GM19372 (cell line): ENCODE measurements at regions not wholly inside any gene's neighbourhood (a gene's known extent, or its start where the extent isn't known, plus 50 kb on each side); places are given as distances from the start of the nearest gene placed in this dataset.

ENCODE experiments used
- ATAC-seq: cut with Tn5 transposase; IDR thresholded peaks from one replicate; pipeline ENCODE4 v1.9.1; 2021; ENCODE audit warnings: mild to moderate bottlenecking, low read depth, moderate library complexity; ENCODE audit not compliant: unreplicated experiment

GRCh38 chr11:59302991-59303390, 55.7 kb upstream of the OR5AN1 start:
- no peak for ATAC-seq

DNA sequence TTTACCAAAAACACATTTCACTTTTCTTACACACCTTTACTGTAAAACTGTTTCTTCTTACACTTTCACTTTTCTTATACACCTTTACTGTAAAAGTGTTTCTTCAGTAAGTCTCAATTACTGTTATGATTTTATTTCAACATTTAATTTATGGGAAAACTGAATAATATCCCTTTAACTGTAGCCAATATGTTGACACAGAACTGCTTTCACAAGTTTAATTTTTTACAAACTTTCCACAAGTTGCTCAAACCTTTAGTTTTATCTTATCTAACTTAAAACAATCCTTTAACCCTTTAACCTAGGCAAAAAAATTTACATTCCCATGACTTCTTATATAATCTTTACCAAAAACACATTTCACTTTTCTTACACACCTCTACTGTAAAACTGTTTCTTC, 63.3 kb upstream of the OR5AN1 start:
- ATAC-seq = no peak

GRCh38 chr11:59292611-59293010, 66.1 kb upstream of the OR5AN1 start:
- no peak for ATAC-seq

DNA sequence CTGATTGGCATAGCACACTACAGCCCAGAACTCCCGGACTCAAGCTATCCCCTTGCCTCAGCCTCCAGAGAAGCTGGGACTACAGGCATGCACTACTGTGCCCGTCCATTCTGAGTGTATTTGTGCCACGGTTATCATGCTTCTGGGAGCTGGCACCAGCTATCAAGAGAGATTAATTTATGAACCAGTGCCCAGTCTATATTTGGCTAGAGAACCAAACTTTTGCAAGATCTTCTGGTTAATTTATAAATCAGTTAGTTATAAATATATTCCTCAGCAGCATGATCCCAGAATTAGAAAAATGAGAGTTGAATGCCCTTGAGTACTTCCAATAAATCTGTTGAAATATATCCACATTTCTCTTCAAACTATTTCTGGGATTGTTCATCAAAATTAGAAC, 67.5 kb upstream of the OR5AN1 start:
- ATAC-seq = no peak

- ATAC-seq = no peak
These were observed 69.1 kb upstream of the OR5AN1 start for GRCh38 chr11:59289356-59290181.

GRCh38 chr11:59285716-59286260, 72.9 kb upstream of the OR5AN1 start:
- no peak for ATAC-seq

GRCh38 chr11:59284773-59285129, 72.0 kb upstream of the MPEG1 start:
- ATAC-seq = no peak

DNA sequence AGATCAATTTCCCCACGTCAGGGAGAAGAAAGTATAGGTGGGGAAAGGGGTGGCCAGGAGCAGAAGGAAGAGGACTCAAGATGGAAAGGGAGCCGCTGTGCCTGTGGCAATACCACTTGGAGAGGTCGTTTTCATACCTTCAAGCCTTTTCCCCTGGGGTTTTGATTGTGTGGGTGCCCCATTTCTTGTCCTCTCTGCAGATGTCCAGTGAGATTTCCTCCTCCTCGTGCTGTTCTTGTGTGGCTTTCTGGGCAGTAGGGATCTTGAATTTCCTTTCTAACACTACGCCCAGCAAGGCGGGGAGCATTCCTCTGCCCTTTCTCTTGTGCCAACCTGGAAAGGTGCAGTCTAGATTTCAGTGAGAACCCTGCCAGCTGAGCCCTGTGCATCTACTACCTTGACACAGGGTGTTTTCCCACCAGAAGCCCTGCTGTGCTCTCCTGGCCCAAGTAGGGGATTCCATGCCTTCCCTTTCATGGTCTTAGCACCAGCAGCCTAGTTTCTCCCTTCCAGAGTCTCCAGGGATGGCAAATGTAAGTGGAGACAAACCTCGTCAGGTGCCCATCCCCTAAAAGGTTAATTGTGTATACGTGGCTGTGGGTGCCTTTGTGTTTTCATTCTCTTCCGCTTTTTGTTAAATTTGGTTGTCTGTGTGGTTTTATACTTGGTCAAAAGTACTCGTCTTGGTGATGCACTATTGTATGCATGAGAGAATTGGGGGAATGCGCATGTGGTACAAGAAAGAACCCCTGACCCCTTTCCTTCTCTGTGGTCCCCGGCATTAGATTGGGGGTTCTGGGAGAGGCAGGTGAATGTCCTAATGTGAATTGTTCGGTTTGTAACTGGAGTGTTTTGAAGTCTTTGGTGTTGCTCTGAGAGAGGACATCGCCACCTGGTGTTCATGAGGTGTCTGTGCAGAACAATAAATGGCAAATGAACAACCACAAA, 71.4 kb upstream of the MPEG1 start:
- ATAC-seq = peak; percentile 72

DNA sequence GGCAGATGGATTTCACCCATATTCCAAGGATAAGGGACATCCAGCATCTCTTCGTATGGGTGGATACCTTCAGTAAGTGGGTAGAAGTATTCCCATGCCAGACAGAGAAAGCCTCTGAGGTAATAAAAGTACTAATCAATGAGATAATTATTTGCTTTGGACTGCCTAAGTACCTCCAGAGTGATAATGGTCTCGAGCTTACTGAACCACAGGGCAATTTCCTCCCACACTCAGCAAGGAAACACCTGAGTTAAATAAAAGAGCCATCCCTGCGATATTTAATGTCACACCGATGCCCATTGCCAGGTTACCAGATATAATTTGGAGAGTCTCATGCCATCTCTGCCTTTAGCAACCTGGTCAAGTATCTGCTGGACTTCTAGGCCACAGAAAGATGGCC, 70.6 kb upstream of the MPEG1 start:
- no peak for ATAC-seq

DNA sequence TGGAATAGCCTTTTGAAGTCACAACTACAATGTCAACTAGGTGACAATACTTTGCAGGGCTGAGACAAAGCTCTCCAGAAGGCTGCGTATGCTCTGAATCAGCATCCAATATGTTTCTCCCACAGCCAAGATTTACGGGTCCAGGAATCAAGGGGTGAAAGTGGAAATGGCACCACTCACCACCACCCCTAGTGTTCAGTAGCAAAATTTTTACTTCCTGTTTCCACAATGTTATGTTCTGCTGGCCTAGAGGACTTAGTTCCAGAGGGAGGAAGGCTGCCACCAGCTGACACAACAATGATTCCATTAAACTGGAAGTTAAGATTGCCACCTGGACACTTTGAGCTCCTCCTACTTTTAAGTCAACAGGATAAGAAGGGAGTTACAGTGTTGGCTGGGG, 68.5 kb upstream of the MPEG1 start:
- ATAC-seq = no peak

DNA sequence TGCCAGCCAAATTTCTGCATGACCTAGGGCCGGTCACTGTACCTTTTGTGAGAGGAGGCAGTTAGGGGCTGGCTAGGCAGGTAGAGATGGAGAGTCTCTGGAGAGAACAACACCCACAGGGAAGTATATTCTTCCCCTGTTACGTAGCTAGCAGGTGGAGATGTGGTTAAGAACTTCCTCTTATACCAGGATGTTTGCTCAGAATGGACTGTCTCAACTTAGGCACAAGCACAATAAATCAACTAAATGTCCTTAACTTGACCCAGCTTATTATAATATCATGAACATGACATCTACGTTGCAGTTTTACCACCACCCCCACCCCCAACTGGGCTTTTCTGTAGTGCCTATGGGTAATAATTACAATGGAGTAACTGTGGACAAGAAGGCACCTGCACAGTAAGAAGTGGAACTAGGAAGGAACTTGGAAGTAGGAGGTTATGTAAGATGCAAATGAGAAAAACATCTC, 60.7 kb upstream of the MPEG1 start:
- ATAC-seq = peak; percentile 85

- no peak for ATAC-seq
These were observed 60.1 kb upstream of the MPEG1 start for GRCh38 chr11:59272771-59273372.

- no peak for ATAC-seq
These were observed 59.1 kb upstream of the MPEG1 start for GRCh38 chr11:59271811-59272327.

DNA sequence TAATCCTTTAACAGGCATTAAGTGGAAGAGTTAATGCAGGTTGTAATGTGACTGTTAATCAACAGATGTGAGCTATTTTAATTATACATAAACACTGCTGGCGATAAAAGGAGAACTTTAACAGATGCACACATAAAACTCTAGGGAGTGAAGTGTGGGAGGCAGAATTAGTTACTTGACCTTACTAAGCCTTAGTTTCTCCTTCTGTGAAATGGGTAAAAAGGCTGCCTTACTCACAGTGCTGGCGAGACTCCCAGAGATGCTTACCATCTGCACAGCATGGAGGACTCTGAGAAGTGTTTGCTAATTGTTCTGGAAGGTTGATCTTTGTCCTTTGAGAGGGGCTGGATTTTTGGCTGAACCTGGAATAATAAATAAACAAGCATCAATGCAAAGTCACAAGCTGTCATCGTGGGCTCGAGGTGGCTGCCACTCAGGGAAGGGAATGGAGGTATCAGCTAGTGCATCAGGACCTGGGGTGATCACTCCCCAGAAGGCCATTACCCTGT, 58.6 kb upstream of the MPEG1 start:
- ATAC-seq = no peak

DNA sequence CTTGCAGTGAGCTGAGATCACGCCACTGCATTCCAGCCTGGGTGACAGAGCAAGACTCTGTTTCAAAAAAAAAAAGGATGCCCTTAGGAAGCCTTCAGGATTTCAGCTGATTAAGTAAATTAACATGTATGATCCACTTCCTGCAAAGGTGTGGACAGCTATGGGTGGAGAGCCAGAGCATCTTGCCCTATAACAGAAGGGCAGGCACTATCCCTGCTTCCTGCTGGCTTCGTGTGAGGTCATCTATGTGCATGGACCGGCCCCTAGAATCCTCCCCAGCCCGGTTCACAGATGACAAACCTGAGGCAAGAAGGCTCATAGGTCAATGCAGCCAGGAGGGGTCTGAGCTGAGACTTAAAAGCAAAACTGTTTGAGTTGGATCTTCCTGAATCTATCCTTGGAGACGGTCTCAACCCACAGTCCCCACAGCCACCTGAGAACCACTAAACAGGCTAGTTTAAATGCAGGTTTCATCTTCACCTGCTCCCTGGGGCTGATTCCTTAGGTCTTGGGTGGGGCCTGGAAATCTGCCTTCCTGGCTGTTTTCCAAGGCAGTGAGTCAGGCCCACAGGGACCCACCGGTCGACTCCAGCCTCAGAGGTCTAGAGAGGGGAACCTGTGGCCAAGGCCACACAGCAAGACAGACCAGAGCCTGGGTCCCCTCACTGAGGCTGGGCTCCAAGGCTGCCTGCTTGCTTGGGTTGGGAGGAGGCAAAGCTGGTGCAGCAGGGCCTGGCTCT, 55.2 kb upstream of the MPEG1 start:
- ATAC-seq = peak; percentile 16

DNA sequence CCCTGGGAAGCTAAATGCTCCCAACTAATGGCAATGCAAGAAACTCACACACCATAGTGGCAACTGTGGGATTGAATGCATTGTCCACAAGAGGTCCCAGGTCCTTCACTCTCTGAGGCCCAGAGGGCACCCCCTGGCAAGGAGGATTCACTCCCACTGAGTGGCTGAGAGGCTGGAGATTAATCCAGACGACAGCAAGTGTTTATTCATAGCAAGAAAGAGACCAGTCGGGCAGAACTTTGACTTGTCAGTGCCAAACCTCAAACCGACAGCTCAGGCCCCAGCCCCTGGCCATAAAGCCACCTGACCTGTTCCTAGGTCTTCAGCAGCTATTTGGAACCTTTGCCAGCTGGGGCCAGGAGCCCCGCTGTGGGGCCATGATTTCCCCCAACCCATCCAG, 54.5 kb upstream of the MPEG1 start:
- peak; percentile 42 for ATAC-seq

DNA sequence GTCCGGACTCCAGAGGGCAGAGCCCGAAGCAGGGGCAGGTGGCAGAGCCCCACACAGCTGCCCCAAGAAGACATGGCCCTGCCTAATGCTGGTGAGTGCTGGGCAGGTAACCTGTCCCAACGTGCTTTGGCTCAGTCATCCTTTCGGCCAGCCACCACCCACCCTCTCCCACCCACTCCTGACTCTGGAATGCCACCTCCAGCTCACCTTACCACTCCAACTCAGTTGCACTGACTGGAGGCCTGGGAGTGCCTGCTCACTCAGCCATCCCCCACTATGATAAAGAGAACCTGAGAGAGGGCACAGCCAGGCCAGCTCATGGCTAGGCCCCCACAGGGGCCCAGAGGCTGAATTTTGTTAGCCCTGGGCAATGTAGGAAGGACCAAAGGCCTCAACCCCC, 53.8 kb upstream of the MPEG1 start:
- no peak for ATAC-seq

DNA sequence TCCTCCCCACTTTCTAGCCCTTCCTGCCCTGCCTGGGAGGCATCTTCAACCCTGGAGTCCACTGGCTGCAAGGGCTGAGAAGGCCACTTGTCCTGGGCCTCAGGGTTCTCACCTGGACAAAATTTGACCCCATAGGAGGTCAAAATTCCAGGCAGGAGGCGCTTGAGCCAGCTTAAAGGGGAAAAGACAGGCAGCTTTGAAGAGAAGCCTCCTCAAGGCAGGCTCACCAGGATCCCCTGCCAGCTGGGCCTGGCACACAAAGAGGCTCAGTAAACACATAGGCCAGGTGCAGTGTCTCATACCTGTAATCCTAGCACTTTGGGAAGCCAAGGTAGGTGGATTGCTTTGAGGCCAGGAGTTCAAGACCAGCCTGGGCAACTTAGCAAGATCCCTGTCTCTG, 53.0 kb upstream of the MPEG1 start:
- no peak for ATAC-seq

DNA sequence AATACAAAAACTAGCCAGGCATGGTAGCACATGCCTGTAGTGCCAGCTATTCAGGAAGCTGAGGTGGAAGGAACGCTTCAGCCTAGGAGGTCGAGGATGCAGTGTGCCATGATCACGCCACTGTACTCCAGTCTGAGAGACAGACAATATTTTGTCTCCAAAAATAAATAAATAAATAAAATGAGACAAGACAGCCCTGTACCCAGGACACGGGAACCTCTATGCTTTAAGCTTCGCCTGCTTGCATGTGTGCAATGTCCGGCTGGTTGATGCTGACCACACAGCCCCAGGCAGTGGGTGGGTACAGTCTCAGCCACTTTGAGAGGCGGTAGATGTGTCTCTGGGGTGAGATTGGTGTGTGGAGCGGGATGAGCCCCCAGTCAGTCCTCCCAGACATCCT, 52.0 kb upstream of the MPEG1 start:
- no peak for ATAC-seq
